ENCODE measurements at regions not wholly inside any gene's neighbourhood (a gene's known extent, or its start where the extent isn't known, plus 50 kb on each side); places are given as distances from the start of the nearest gene placed in this dataset.
"Not testable (repeated sequence)": the region's sequence is repeated elsewhere in the genome, so short reads cannot be mapped to it uniquely, and the experiment has no call there.

- H3F3A ChIP-seq (ENCODE audit: insufficient read depth, low read length) = no peaks in the 10 kb centered on the region
- no peak overlapping the region for H3K4me3 ChIP-seq (ENCODE audit: low read length)
- no peak overlapping the region for H2AFZ ChIP-seq (ENCODE audit: low read length)
- no peak overlapping the region for H3K4me2 ChIP-seq (ENCODE audit: low read depth, low read length)
- TF ChIP-seq EZH2 (optimal IDR thresholded peaks at IDR 0.05; ENCODE audit: low read depth, low read length) = no peak
- TF ChIP-seq CTCF (IDR thresholded peaks at IDR 0.05; ENCODE audit: low read length) = no peak
- no peak for TF ChIP-seq EZH2phosphoT487 (IDR thresholded peaks at IDR 0.05; ENCODE audit: low read length)
- H3K9me2 ChIP-seq (replicated peaks; ENCODE audit: insufficient read depth, low read length) = no peaks in the 10 kb centered on the region
- no peak overlapping the region for H3K9ac ChIP-seq (ENCODE audit: low read length)
- H3K4me1 ChIP-seq (ENCODE audit: low read length) = no peaks in the 10 kb centered on the region
- H3K9me3 ChIP-seq (replicated peaks; ENCODE audit: insufficient read depth, low read length) = no peaks in the 10 kb centered on the region
- no peaks in the 10 kb centered on the region for H4K20me1 ChIP-seq (ENCODE audit: insufficient read depth, low read length)
- DNase-seq = peak; percentile 11
- no peaks in the 10 kb centered on the region for H3K36me3 ChIP-seq (replicated peaks; ENCODE audit: insufficient read depth, low read length)
- H3K79me2 ChIP-seq (ENCODE audit: low read length) = no peaks in the 10 kb centered on the region
- H3K27me3 ChIP-seq (replicated peaks; ENCODE audit: insufficient read depth, low read length) = no peaks in the 10 kb centered on the region
- H3K27ac ChIP-seq (ENCODE audit: low read length) = no peak overlapping the region
Observed at GRCh38 chr7:137120690-137121089, 222.8 kb downstream of the PTN start.

- no peaks in the 10 kb centered on the region for H3K36me3 ChIP-seq (replicated peaks; ENCODE audit: insufficient read depth, low read length)
- H3K9ac ChIP-seq (ENCODE audit: low read length) = no peak overlapping the region
- no peak overlapping the region for H3K4me3 ChIP-seq (ENCODE audit: low read length)
- no peaks in the 10 kb centered on the region for H3K9me3 ChIP-seq (replicated peaks; ENCODE audit: insufficient read depth, low read length)
- H3K4me1 ChIP-seq (ENCODE audit: low read length) = no peaks in the 10 kb centered on the region
- no peaks in the 10 kb centered on the region for H3K79me2 ChIP-seq (ENCODE audit: low read length)
- no peaks in the 10 kb centered on the region for H4K20me1 ChIP-seq (ENCODE audit: insufficient read depth, low read length)
- H2AFZ ChIP-seq (ENCODE audit: low read length) = no peak overlapping the region
- no peak overlapping the region for H3K27ac ChIP-seq (ENCODE audit: low read length)
- no peak overlapping the region for H3K4me2 ChIP-seq (ENCODE audit: low read depth, low read length)
- TF ChIP-seq EZH2 (optimal IDR thresholded peaks at IDR 0.05; ENCODE audit: low read depth, low read length) (no peak), CTCF (IDR thresholded peaks at IDR 0.05; ENCODE audit: low read length) (no peak), EZH2phosphoT487 (IDR thresholded peaks at IDR 0.05; ENCODE audit: low read length) (no peak)
- no peaks in the 10 kb centered on the region for H3K27me3 ChIP-seq (replicated peaks; ENCODE audit: insufficient read depth, low read length)
- H3K9me2 ChIP-seq (replicated peaks; ENCODE audit: insufficient read depth, low read length) = no peaks in the 10 kb centered on the region
- H3F3A ChIP-seq (ENCODE audit: insufficient read depth, low read length) = no peaks in the 10 kb centered on the region
- no peak for DNase-seq
Observed at GRCh38 chr7:137110535-137110934, 233.0 kb downstream of the PTN start.

- Histone ChIP-seq H3K9me3 (replicated peaks; ENCODE audit: insufficient read depth, low read length) (no peaks in the 10 kb centered on the region), H3K4me2 (ENCODE audit: low read depth, low read length) (no peak overlapping the region), H3K4me1 (ENCODE audit: low read length) (no peaks in the 10 kb centered on the region), H4K20me1 (ENCODE audit: insufficient read depth, low read length) (no peaks in the 10 kb centered on the region), H2AFZ (ENCODE audit: low read length) (no peak overlapping the region), H3K27me3 (replicated peaks; ENCODE audit: insufficient read depth, low read length) (no peaks in the 10 kb centered on the region), H3F3A (ENCODE audit: insufficient read depth, low read length) (no peaks in the 10 kb centered on the region), H3K27ac (ENCODE audit: low read length) (no peak overlapping the region), H3K79me2 (ENCODE audit: low read length) (no peaks in the 10 kb centered on the region), H3K4me3 (ENCODE audit: low read length) (no peak overlapping the region), H3K9me2 (replicated peaks; ENCODE audit: insufficient read depth, low read length) (no peaks in the 10 kb centered on the region), H3K36me3 (replicated peaks; ENCODE audit: insufficient read depth, low read length) (no peaks in the 10 kb centered on the region), H3K9ac (ENCODE audit: low read length) (no peak overlapping the region)
- DNase-seq = no peak
- no peak for TF ChIP-seq EZH2 (optimal IDR thresholded peaks at IDR 0.05; ENCODE audit: low read depth, low read length)
- no peak for TF ChIP-seq CTCF (IDR thresholded peaks at IDR 0.05; ENCODE audit: low read length)
- no peak for TF ChIP-seq EZH2phosphoT487 (IDR thresholded peaks at IDR 0.05; ENCODE audit: low read length)
Observed at GRCh38 chr7:137110091-137110509, 233.4 kb downstream of the PTN start.

- not testable (repeated sequence) for H3K9me2 ChIP-seq (replicated peaks; ENCODE audit: insufficient read depth, low read length); H3K4me2 ChIP-seq (ENCODE audit: low read depth, low read length); H3F3A ChIP-seq (ENCODE audit: insufficient read depth, low read length); H3K9me3 ChIP-seq (replicated peaks; ENCODE audit: insufficient read depth, low read length); DNase-seq; H3K4me3 ChIP-seq (ENCODE audit: low read length); H3K27me3 ChIP-seq (replicated peaks; ENCODE audit: insufficient read depth, low read length); H3K9ac ChIP-seq (ENCODE audit: low read length); H3K79me2 ChIP-seq (ENCODE audit: low read length); H3K36me3 ChIP-seq (replicated peaks; ENCODE audit: insufficient read depth, low read length); H2AFZ ChIP-seq (ENCODE audit: low read length); H3K4me1 ChIP-seq (ENCODE audit: low read length); H3K27ac ChIP-seq (ENCODE audit: low read length); H4K20me1 ChIP-seq (ENCODE audit: insufficient read depth, low read length)
Observed at GRCh38 chr7:137107802-137108201, 235.7 kb downstream of the PTN start.

- H3K4me3 ChIP-seq (ENCODE audit: low read length); H3K4me1 ChIP-seq (ENCODE audit: low read length); H3K27ac ChIP-seq (ENCODE audit: low read length); DNase-seq; H3K79me2 ChIP-seq (ENCODE audit: low read length); H4K20me1 ChIP-seq (ENCODE audit: insufficient read depth, low read length); H3K9me3 ChIP-seq (replicated peaks; ENCODE audit: insufficient read depth, low read length); H3K9me2 ChIP-seq (replicated peaks; ENCODE audit: insufficient read depth, low read length); H2AFZ ChIP-seq (ENCODE audit: low read length); H3K36me3 ChIP-seq (replicated peaks; ENCODE audit: insufficient read depth, low read length); H3F3A ChIP-seq (ENCODE audit: insufficient read depth, low read length); H3K4me2 ChIP-seq (ENCODE audit: low read depth, low read length); H3K27me3 ChIP-seq (replicated peaks; ENCODE audit: insufficient read depth, low read length); H3K9ac ChIP-seq (ENCODE audit: low read length): not testable (repeated sequence)
Observed at GRCh38 chr7:137103526-137103925, 235.1 kb downstream of the CHRM2 start.

All from MM.1S (cell line).